Nephron progenitor cell (in vitro differentiated cells): ENCODE measurements at regions not wholly inside any gene's neighbourhood (a gene's known extent, or its start where the extent isn't known, plus 50 kb on each side); places are given as distances from the start of the nearest gene placed in this dataset.

Source experiments
- DNase-seq: peaks from one replicate; pipeline ENCODE4 v3.0.0; 2021
- H3K27ac Mint-ChIP-seq: 2 replicates; pipeline ENCODE4 v1.8.0; 2021; ENCODE audit warnings: mild to moderate bottlenecking, moderate library complexity, mixed read lengths
- H3K27me3 Mint-ChIP-seq: 2 replicates; pipeline ENCODE4 v1.8.0; 2021; ENCODE audit warnings: mild to moderate bottlenecking, low read depth, mixed read lengths; ENCODE audit not compliant: poor library complexity
- H3K36me3 Mint-ChIP-seq: 2 replicates; pipeline ENCODE4 v1.8.0; 2021; ENCODE audit warnings: low read depth, mixed read lengths
- H3K4me1 Mint-ChIP-seq: 2 replicates; pipeline ENCODE4 v1.8.0; 2021; ENCODE audit warnings: mixed read lengths
- H3K4me3 Mint-ChIP-seq: 2 replicates; pipeline ENCODE4 v1.8.0; 2021; ENCODE audit warnings: mild to moderate bottlenecking, moderate library complexity, mixed read lengths
- H3K9me3 Mint-ChIP-seq: 2 replicates; pipeline ENCODE4 v1.8.0; 2021; ENCODE audit warnings: mild to moderate bottlenecking, moderate library complexity, mixed read lengths
- TF ChIP-seq, protein P1 (sequence below): fragments of 200-600 bp; sonication (generic); IDR thresholded peaks from 2 replicates; pipeline ENCODE4 v1.5.0; 2021; ENCODE audit warnings: antibody characterized with exemption

DNA sequence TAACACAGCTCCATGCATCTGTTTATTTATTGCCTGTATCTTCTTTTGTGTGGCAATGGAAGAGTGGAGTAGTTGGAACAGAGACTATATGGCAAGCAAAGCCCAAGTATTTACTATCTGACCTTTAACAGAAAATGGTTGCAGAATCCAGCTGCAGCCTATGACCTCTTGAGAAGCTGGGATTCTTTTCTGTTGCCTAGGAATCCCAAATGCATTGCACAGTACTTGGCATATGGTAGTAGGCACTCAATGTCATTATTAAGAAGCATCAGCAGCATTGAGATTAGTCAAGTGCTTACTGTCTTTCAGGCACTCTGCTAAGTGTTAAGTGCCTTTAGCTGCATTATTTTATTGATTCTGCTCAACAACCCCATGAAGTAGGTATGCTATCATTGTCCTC, 331.6 kb downstream of the CCDC85A start:
- no peaks in the 10 kb centered on the region for H3K9me3 Mint-ChIP-seq
- no peak overlapping the region for H3K4me3 Mint-ChIP-seq
- H3K27me3 Mint-ChIP-seq, result no peaks in the 10 kb centered on the region
- H3K36me3 Mint-ChIP-seq, result no peaks in the 10 kb centered on the region
- H3K27ac Mint-ChIP-seq, result no peak overlapping the region
- H3K4me1 Mint-ChIP-seq, result peaks cover 7% of the 10 kb centered on the region
- DNase-seq, result no peak
- TF ChIP-seq, protein P1, sequence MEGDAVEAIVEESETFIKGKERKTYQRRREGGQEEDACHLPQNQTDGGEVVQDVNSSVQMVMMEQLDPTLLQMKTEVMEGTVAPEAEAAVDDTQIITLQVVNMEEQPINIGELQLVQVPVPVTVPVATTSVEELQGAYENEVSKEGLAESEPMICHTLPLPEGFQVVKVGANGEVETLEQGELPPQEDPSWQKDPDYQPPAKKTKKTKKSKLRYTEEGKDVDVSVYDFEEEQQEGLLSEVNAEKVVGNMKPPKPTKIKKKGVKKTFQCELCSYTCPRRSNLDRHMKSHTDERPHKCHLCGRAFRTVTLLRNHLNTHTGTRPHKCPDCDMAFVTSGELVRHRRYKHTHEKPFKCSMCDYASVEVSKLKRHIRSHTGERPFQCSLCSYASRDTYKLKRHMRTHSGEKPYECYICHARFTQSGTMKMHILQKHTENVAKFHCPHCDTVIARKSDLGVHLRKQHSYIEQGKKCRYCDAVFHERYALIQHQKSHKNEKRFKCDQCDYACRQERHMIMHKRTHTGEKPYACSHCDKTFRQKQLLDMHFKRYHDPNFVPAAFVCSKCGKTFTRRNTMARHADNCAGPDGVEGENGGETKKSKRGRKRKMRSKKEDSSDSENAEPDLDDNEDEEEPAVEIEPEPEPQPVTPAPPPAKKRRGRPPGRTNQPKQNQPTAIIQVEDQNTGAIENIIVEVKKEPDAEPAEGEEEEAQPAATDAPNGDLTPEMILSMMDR, result no peak

DNA sequence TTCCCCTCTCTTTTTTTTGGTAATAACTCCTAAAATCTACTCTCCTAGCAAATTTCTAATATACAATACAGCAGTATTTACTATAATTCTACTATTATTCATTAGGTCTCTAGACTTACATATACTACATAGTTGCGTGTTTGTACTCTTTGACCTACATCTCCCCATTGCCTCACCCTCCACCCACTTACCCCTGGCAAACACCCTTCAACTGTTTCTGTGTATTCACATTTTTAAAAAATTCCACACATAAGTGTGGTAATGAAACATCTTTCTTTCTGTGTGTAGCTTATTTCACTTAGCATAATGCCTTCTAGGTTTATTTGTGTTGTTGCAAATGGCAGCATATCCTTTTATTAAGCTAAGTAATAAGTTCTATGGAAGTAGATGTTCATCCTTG, 336.0 kb downstream of the CCDC85A start:
- H3K27ac Mint-ChIP-seq, result no peak overlapping the region
- DNase-seq, result no peak
- H3K27me3 Mint-ChIP-seq, result no peaks in the 10 kb centered on the region
- no peak overlapping the region for H3K4me3 Mint-ChIP-seq
- no peaks in the 10 kb centered on the region for H3K36me3 Mint-ChIP-seq
- H3K9me3 Mint-ChIP-seq, result no peaks in the 10 kb centered on the region
- peaks cover 8% of the 10 kb centered on the region for H3K4me1 Mint-ChIP-seq
- TF ChIP-seq, protein P1, result no peak

DNA sequence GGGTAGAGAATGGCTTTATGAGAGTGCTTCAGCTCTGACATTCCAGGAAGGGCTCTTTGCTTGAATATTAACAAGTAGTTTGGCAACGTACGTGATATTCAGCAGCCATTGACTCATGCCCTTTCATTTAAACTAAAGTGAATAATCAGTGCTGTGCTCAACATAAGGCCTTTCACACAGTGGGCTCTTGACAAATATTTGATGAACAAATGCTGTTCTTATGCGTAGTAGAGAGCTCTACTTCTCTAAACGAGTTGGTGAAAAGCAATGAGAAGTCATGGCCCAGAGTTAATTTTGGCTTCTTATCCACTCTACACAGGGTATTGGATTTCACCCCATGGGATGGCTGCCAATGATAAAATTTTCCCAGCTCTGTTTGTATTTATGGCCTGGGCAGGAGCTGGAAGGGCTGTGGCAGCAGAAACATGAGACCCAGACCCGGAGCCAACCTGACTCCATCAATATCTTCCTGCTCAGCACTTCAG, 338.9 kb downstream of the CCDC85A start:
- Mint-ChIP-seq H3K9me3 (no peaks in the 10 kb centered on the region), H3K27ac (no peak overlapping the region), H3K4me1 (peaks cover 8% of the 10 kb centered on the region), H3K4me3 (no peak overlapping the region), H3K36me3 (no peaks in the 10 kb centered on the region), H3K27me3 (peaks cover 1% of the 10 kb centered on the region)
- TF ChIP-seq, protein P1, result no peak
- DNase-seq, result peak; percentile 18

DNA sequence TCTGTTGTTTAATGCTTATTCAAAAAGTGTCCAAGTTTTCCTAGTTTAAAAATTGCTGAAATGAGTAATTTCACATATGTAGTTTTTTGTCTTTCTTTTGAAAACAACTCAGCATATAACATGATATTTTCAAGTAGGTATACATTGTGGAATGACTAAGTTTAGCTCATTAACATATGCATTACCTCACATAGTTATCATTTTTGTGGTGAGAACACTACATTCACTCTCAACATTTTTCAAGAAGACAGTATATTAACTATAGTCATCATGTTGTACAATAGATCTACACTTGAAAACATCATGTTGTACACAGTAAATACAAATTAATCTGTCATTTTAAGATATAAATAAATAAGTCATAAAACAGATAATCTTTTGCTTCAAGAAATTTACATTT, 340.0 kb downstream of the CCDC85A start:
- Mint-ChIP-seq H3K36me3 (no peaks in the 10 kb centered on the region), H3K27me3 (peaks cover 3% of the 10 kb centered on the region), H3K27ac (no peak overlapping the region), H3K4me3 (no peak overlapping the region), H3K9me3 (no peaks in the 10 kb centered on the region), H3K4me1 (peaks cover 8% of the 10 kb centered on the region)
- TF ChIP-seq, protein P1, result no peak
- DNase-seq, result no peak

DNA sequence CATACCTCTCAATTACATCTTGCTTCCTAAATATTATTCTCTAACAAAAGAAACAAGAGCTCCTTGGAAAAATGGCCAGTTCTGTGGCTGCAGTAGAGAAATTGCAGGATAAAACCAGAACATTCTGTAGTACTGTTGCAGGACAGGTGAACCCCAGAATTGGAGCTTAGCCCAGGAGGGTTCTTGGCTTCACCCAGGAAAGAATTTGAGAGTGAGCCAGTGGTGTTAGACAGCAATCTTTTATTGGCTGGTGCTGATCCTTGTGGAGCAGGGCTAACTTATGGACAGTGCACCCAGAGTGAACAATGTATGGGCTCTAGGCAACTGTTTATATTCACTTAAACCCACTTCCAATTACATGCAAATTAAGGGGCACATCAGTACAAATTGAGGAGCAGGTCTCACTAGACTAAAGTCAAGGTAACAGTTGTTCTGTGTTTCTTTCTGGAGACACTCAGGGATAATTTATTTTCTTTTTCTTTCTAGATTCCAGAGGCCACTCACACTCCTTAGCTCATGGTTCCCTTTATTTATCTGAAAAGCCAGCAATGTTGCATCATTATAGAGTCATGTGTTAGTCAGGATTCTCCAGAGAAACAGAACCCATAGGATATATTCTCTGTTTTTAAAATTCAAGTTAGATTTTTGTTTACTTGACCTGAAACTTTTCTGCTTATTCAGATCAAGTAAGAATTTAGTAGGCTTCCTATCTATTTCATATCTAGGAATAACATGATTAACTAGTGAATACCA, 348.1 kb downstream of the CCDC85A start:
- Mint-ChIP-seq H3K27ac (no peak overlapping the region), H3K27me3 (peaks cover 3% of the 10 kb centered on the region), H3K36me3 (no peaks in the 10 kb centered on the region), H3K4me3 (no peak overlapping the region), H3K4me1 (no peaks in the 10 kb centered on the region), H3K9me3 (no peaks in the 10 kb centered on the region)
- TF ChIP-seq, protein P1, result no peak
- no peak for DNase-seq

DNA sequence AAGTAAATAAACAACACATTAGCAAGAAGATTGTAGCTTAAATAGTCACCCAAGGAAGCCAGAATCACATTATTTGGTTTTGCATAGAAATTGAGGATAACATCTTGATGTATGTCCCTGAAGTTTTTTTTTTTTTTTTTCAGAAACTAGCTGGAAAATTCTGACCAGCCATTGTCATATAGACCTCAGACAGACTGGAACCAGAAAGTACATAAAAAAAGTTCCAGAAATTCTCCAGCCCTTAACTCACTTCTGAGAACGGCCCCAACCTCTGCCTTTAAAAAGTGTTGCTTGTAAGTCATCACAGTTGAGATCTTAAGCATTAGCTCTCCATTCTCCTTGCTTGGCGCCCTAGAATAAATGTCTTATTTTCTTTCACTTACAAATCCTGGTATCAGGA, 350.5 kb downstream of the CCDC85A start:
- Mint-ChIP-seq H3K9me3 (no peaks in the 10 kb centered on the region), H3K36me3 (no peaks in the 10 kb centered on the region), H3K27me3 (no peaks in the 10 kb centered on the region), H3K4me3 (no peak overlapping the region), H3K4me1 (no peaks in the 10 kb centered on the region), H3K27ac (no peak overlapping the region)
- no peak for DNase-seq
- TF ChIP-seq, protein P1, result no peak
